ENCODE measurements at regions not wholly inside any gene's neighbourhood (a gene's known extent, or its start where the extent isn't known, plus 50 kb on each side); places are given as distances from the start of the nearest gene placed in this dataset.
"Not testable (repeated sequence)": the region's sequence is repeated elsewhere in the genome, so short reads cannot be mapped to it uniquely, and the experiment has no call there.

- no peaks in the 10 kb centered on the region for H3K36me3 Mint-ChIP-seq (ENCODE audit: low read depth)
- H3K4me1 Mint-ChIP-seq, result no peaks in the 10 kb centered on the region
- ATAC-seq (no peak), DNase-seq (no peak)
- H3K27me3 Mint-ChIP-seq, result no peaks in the 10 kb centered on the region
- H3K9me3 ChIP-seq (ENCODE audit: control insufficient read depth, low read length, poor library complexity, severe bottlenecking), result no peaks in the 10 kb centered on the region
- no peak overlapping the region for H3K27ac Mint-ChIP-seq
- H3K4me3 Mint-ChIP-seq, result no peak overlapping the region
Observed at GRCh38 chr10:9561821-9562505, 1455.7 kb upstream of the CELF2 start.

GRCh38 chr10:9577746-9578145 lies 1439.9 kb upstream of the CELF2 start:
- Mint-ChIP-seq H3K27ac (no peak overlapping the region), H3K4me1 (no peaks in the 10 kb centered on the region), H3K4me3 (no peak overlapping the region), H3K36me3 (ENCODE audit: low read depth) (no peaks in the 10 kb centered on the region), H3K27me3 (peaks cover 11% of the 10 kb centered on the region)
- ATAC-seq (no peak), DNase-seq (no peak)
- no peaks in the 10 kb centered on the region for H3K9me3 ChIP-seq (ENCODE audit: control insufficient read depth, low read length, poor library complexity, severe bottlenecking)

GRCh38 chr10:9579110-9579705 lies 1438.5 kb upstream of the CELF2 start:
- Mint-ChIP-seq H3K27ac (no peak overlapping the region), H3K36me3 (ENCODE audit: low read depth) (no peaks in the 10 kb centered on the region), H3K4me1 (no peaks in the 10 kb centered on the region), H3K4me3 (no peak overlapping the region), H3K27me3 (peaks cover 2% of the 10 kb centered on the region)
- H3K9me3 ChIP-seq (ENCODE audit: control insufficient read depth, low read length, poor library complexity, severe bottlenecking), result no peaks in the 10 kb centered on the region
- DNase-seq, result no peak
- no peak for ATAC-seq

GRCh38 chr10:9582803-9583202 lies 1434.9 kb upstream of the CELF2 start:
- ATAC-seq; H3K4me3 Mint-ChIP-seq; H3K36me3 Mint-ChIP-seq (ENCODE audit: low read depth); H3K4me1 Mint-ChIP-seq; H3K27ac Mint-ChIP-seq; DNase-seq; H3K9me3 ChIP-seq (ENCODE audit: control insufficient read depth, low read length, poor library complexity, severe bottlenecking); H3K27me3 Mint-ChIP-seq: not testable (repeated sequence)

- no peaks in the 10 kb centered on the region for H3K36me3 Mint-ChIP-seq (ENCODE audit: low read depth)
- H3K27me3 Mint-ChIP-seq, result peaks cover 16% of the 10 kb centered on the region
- ATAC-seq, result no peak
- no peaks in the 10 kb centered on the region for H3K4me1 Mint-ChIP-seq
- H3K27ac Mint-ChIP-seq, result no peak overlapping the region
- no peak overlapping the region for H3K4me3 Mint-ChIP-seq
- H3K9me3 ChIP-seq (ENCODE audit: control insufficient read depth, low read length, poor library complexity, severe bottlenecking), result no peaks in the 10 kb centered on the region
- DNase-seq, result no peak
Observed at GRCh38 chr10:9596368-9596920, 1421.2 kb upstream of the CELF2 start.

GRCh38 chr10:9602998-9603397 lies 1414.7 kb upstream of the CELF2 start:
- Mint-ChIP-seq H3K4me3 (no peak overlapping the region), H3K27me3 (peaks cover 14% of the 10 kb centered on the region), H3K4me1 (no peaks in the 10 kb centered on the region), H3K36me3 (ENCODE audit: low read depth) (no peaks in the 10 kb centered on the region), H3K27ac (no peak overlapping the region)
- DNase-seq, result no peak
- no peaks in the 10 kb centered on the region for H3K9me3 ChIP-seq (ENCODE audit: control insufficient read depth, low read length, poor library complexity, severe bottlenecking)
- ATAC-seq, result no peak

- H3K27me3 Mint-ChIP-seq, result peaks cover 9% of the 10 kb centered on the region
- no peak overlapping the region for H3K4me3 Mint-ChIP-seq
- DNase-seq (no peak), ATAC-seq (no peak)
- H3K9me3 ChIP-seq (ENCODE audit: control insufficient read depth, low read length, poor library complexity, severe bottlenecking), result no peaks in the 10 kb centered on the region
- H3K4me1 Mint-ChIP-seq, result no peaks in the 10 kb centered on the region
- H3K27ac Mint-ChIP-seq, result no peak overlapping the region
- H3K36me3 Mint-ChIP-seq (ENCODE audit: low read depth), result no peaks in the 10 kb centered on the region
Observed at GRCh38 chr10:9603972-9604371, 1413.7 kb upstream of the CELF2 start.

GRCh38 chr10:9605231-9605630 lies 1412.4 kb upstream of the CELF2 start:
- ATAC-seq (no peak), DNase-seq (no peak)
- Mint-ChIP-seq H3K4me3 (no peak overlapping the region), H3K36me3 (ENCODE audit: low read depth) (no peaks in the 10 kb centered on the region), H3K27me3 (peaks cover 9% of the 10 kb centered on the region), H3K4me1 (no peaks in the 10 kb centered on the region), H3K27ac (no peak overlapping the region)
- no peaks in the 10 kb centered on the region for H3K9me3 ChIP-seq (ENCODE audit: control insufficient read depth, low read length, poor library complexity, severe bottlenecking)

- H3K9me3 ChIP-seq (ENCODE audit: control insufficient read depth, low read length, poor library complexity, severe bottlenecking), result no peaks in the 10 kb centered on the region
Observed at GRCh38 chr10:9608602-9609001, 1409.1 kb upstream of the CELF2 start.

GRCh38 chr10:9613338-9614075 lies 1404.2 kb upstream of the CELF2 start:
- no peak overlapping the region for H3K27ac Mint-ChIP-seq
- peaks cover 22% of the 10 kb centered on the region for H3K27me3 Mint-ChIP-seq
- H3K4me1 Mint-ChIP-seq, result no peaks in the 10 kb centered on the region
- H3K9me3 ChIP-seq (ENCODE audit: control insufficient read depth, low read length, poor library complexity, severe bottlenecking), result no peaks in the 10 kb centered on the region
- no peaks in the 10 kb centered on the region for H3K36me3 Mint-ChIP-seq (ENCODE audit: low read depth)
- no peak for DNase-seq
- H3K4me3 Mint-ChIP-seq, result no peak overlapping the region
- ATAC-seq, result no peak

More at GRCh38 chr10:9608602-9609001, 1409.1 kb upstream of the CELF2 start:
- ATAC-seq (no peak), DNase-seq (no peak)
- Mint-ChIP-seq H3K27ac (no peak overlapping the region), H3K27me3 (peaks cover 14% of the 10 kb centered on the region), H3K36me3 (ENCODE audit: low read depth) (no peaks in the 10 kb centered on the region), H3K4me3 (no peak overlapping the region), H3K4me1 (no peaks in the 10 kb centered on the region)

- no peak overlapping the region for H3K4me3 Mint-ChIP-seq
- no peaks in the 10 kb centered on the region for H3K4me1 Mint-ChIP-seq
- no peaks in the 10 kb centered on the region for H3K9me3 ChIP-seq (ENCODE audit: control insufficient read depth, low read length, poor library complexity, severe bottlenecking)
- DNase-seq (no peak), ATAC-seq (no peak)
- H3K27me3 Mint-ChIP-seq, result peaks cover 22% of the 10 kb centered on the region
- H3K36me3 Mint-ChIP-seq (ENCODE audit: low read depth), result no peaks in the 10 kb centered on the region
- no peak overlapping the region for H3K27ac Mint-ChIP-seq
Observed at GRCh38 chr10:9615189-9615588, 1402.5 kb upstream of the CELF2 start.

GRCh38 chr10:9621216-9621615 lies 1396.5 kb upstream of the CELF2 start:
- no peak overlapping the region for H3K4me3 Mint-ChIP-seq
- H3K9me3 ChIP-seq (ENCODE audit: control insufficient read depth, low read length, poor library complexity, severe bottlenecking), result no peaks in the 10 kb centered on the region
- no peaks in the 10 kb centered on the region for H3K27me3 Mint-ChIP-seq
- no peaks in the 10 kb centered on the region for H3K36me3 Mint-ChIP-seq (ENCODE audit: low read depth)
- ATAC-seq (no peak), DNase-seq (no peak)
- H3K27ac Mint-ChIP-seq, result no peak overlapping the region
- H3K4me1 Mint-ChIP-seq, result no peaks in the 10 kb centered on the region

GRCh38 chr10:9625304-9625703 lies 1392.4 kb upstream of the CELF2 start:
- H3K27me3 Mint-ChIP-seq, result no peaks in the 10 kb centered on the region
- no peaks in the 10 kb centered on the region for H3K4me1 Mint-ChIP-seq
- ATAC-seq, result no peak
- no peaks in the 10 kb centered on the region for H3K9me3 ChIP-seq (ENCODE audit: control insufficient read depth, low read length, poor library complexity, severe bottlenecking)
- no peak overlapping the region for H3K4me3 Mint-ChIP-seq
- no peak overlapping the region for H3K27ac Mint-ChIP-seq
- DNase-seq, result no peak
- H3K36me3 Mint-ChIP-seq (ENCODE audit: low read depth), result no peaks in the 10 kb centered on the region
